Panc1 (cell line): ENCODE measurements at regions not wholly inside any gene's neighbourhood (a gene's known extent, or its start where the extent isn't known, plus 50 kb on each side); places are given as distances from the start of the nearest gene placed in this dataset.

Source experiments
- CTCF ChIP-seq: fragments of 450-650 bp; IDR thresholded peaks from 2 replicates; pipeline ENCODE4 v1.5.1; 2017; ENCODE audit warnings: mild to moderate bottlenecking
- POLR2AphosphoS5 ChIP-seq: IDR thresholded peaks from 2 replicates; pipeline ENCODE4 v1.6.1; 2012; ENCODE audit warnings: mild to moderate bottlenecking, low read depth, low read length, moderate library complexity

GRCh38 chr14:98503086-98503815, 768.7 kb downstream of the BCL11B start:
- TF ChIP-seq CTCF: no peak
- no peak for TF ChIP-seq POLR2AphosphoS5
